ENCODE measurements at regions not wholly inside any gene's neighbourhood (a gene's known extent, or its start where the extent isn't known, plus 50 kb on each side); places are given as distances from the start of the nearest gene placed in this dataset.

GRCh38 chr13:75042807-75043206 lies 439.2 kb downstream of the TBC1D4 start:
- TF ChIP-seq MAX (IDR thresholded peaks at IDR 0.05) (no peak), CEBPB (IDR thresholded peaks at IDR 0.05) (no peak), TEAD4 (IDR thresholded peaks at IDR 0.05) (no peak), TAF1 (IDR thresholded peaks at IDR 0.05; ENCODE audit: low read depth) (no peak), CREB1 (IDR thresholded peaks at IDR 0.05; ENCODE audit: low read depth) (no peak), USF1 (IDR thresholded peaks at IDR 0.05) (no peak), YY1 (IDR thresholded peaks at IDR 0.05; ENCODE audit: low read depth) (no peak), REST (IDR thresholded peaks at IDR 0.05; ENCODE audit: low read depth) (no peak), EP300 (IDR thresholded peaks at IDR 0.05; ENCODE audit: borderline replicate concordance) (no peak), FOXM1 (IDR thresholded peaks at IDR 0.05; ENCODE audit: borderline replicate concordance, low read depth) (no peak), TCF12 (IDR thresholded peaks at IDR 0.05; ENCODE audit: low read depth) (no peak), RAD21 (IDR thresholded peaks at IDR 0.05; ENCODE audit: low read depth) (no peak), EGR1 (IDR thresholded peaks at IDR 0.05) (no peak), NFIC (IDR thresholded peaks at IDR 0.05) (no peak), ZBTB7A (IDR thresholded peaks at IDR 0.05; ENCODE audit: low read depth) (no peak)

GRCh38 chr13:75038393-75039113 lies 443.4 kb downstream of the TBC1D4 start:
- TF ChIP-seq YY1 (IDR thresholded peaks at IDR 0.05; ENCODE audit: low read depth) = no peak
- TF ChIP-seq EP300 (IDR thresholded peaks at IDR 0.05; ENCODE audit: borderline replicate concordance) = no peak
- TF ChIP-seq EGR1 (IDR thresholded peaks at IDR 0.05) = no peak
- no peak for TF ChIP-seq TEAD4 (IDR thresholded peaks at IDR 0.05)
- TF ChIP-seq CREB1 (IDR thresholded peaks at IDR 0.05; ENCODE audit: low read depth) = no peak
- TF ChIP-seq MAX (IDR thresholded peaks at IDR 0.05) = no peak
- TF ChIP-seq TAF1 (IDR thresholded peaks at IDR 0.05; ENCODE audit: low read depth) = no peak
- no peak for TF ChIP-seq RAD21 (IDR thresholded peaks at IDR 0.05; ENCODE audit: low read depth)

GRCh38 chr13:75025956-75026355 lies 456.0 kb downstream of the TBC1D4 start:
- TF ChIP-seq RAD21 (IDR thresholded peaks at IDR 0.05; ENCODE audit: low read depth) (no peak), CREB1 (IDR thresholded peaks at IDR 0.05; ENCODE audit: low read depth) (no peak), REST (IDR thresholded peaks at IDR 0.05; ENCODE audit: low read depth) (no peak), EP300 (IDR thresholded peaks at IDR 0.05; ENCODE audit: borderline replicate concordance) (no peak), CEBPB (IDR thresholded peaks at IDR 0.05) (no peak), ZBTB7A (IDR thresholded peaks at IDR 0.05; ENCODE audit: low read depth) (no peak), USF1 (IDR thresholded peaks at IDR 0.05) (no peak), NFIC (IDR thresholded peaks at IDR 0.05) (no peak), FOXM1 (IDR thresholded peaks at IDR 0.05; ENCODE audit: borderline replicate concordance, low read depth) (no peak), EGR1 (IDR thresholded peaks at IDR 0.05) (no peak), YY1 (IDR thresholded peaks at IDR 0.05; ENCODE audit: low read depth) (no peak), TEAD4 (IDR thresholded peaks at IDR 0.05) (no peak), MAX (IDR thresholded peaks at IDR 0.05) (no peak), TCF12 (IDR thresholded peaks at IDR 0.05; ENCODE audit: low read depth) (no peak)

- no peak for TF ChIP-seq EP300 (IDR thresholded peaks at IDR 0.05; ENCODE audit: borderline replicate concordance)
- TF ChIP-seq NFIC (IDR thresholded peaks at IDR 0.05) = no peak
- TF ChIP-seq RAD21 (IDR thresholded peaks at IDR 0.05; ENCODE audit: low read depth) = no peak
- TF ChIP-seq YY1 (IDR thresholded peaks at IDR 0.05; ENCODE audit: low read depth) = no peak
- TF ChIP-seq CEBPB (IDR thresholded peaks at IDR 0.05) = no peak
- TF ChIP-seq ZBTB7A (IDR thresholded peaks at IDR 0.05; ENCODE audit: low read depth) = no peak
- TF ChIP-seq EGR1 (IDR thresholded peaks at IDR 0.05) = no peak
- no peak for TF ChIP-seq USF1 (IDR thresholded peaks at IDR 0.05)
- TF ChIP-seq TCF12 (IDR thresholded peaks at IDR 0.05; ENCODE audit: low read depth) = no peak
- no peak for TF ChIP-seq TEAD4 (IDR thresholded peaks at IDR 0.05)
- TF ChIP-seq FOXM1 (IDR thresholded peaks at IDR 0.05; ENCODE audit: borderline replicate concordance, low read depth) = no peak
- no peak for TF ChIP-seq TAF1 (IDR thresholded peaks at IDR 0.05; ENCODE audit: low read depth)
- no peak for TF ChIP-seq REST (IDR thresholded peaks at IDR 0.05; ENCODE audit: low read depth)
- TF ChIP-seq MAX (IDR thresholded peaks at IDR 0.05) = no peak
- TF ChIP-seq CREB1 (IDR thresholded peaks at IDR 0.05; ENCODE audit: low read depth) = no peak
Measured at GRCh38 chr13:75024602-75025001, 457.4 kb downstream of the TBC1D4 start.

All from Ishikawa (cell line).